Astrocyte (in vitro differentiated cells and primary cell): ENCODE measurements at regions not wholly inside any gene's neighbourhood (a gene's known extent, or its start where the extent isn't known, plus 50 kb on each side); places are given as distances from the start of the nearest gene placed in this dataset.

Experiments used
- CTCF ChIP-seq: IDR thresholded peaks from 2 replicates; pipeline ENCODE4 v1.5.1; 2011; ENCODE audit warnings: low read depth, mild to moderate bottlenecking, inconsistent platforms, low read length, moderate library complexity; ENCODE audit not compliant: insufficient read depth
- EZH2 ChIP-seq: IDR thresholded peaks from 2 replicates; pipeline ENCODE4 v1.6.1; 2012; ENCODE audit warnings: mild to moderate bottlenecking, low read length, inconsistent platforms; ENCODE audit not compliant: insufficient read depth

GRCh38 chr6:104320896-104321295 is 538.8 kb downstream of the HACE1 start:
- TF ChIP-seq CTCF (no peak), EZH2 (no peak)
